ENCODE measurements at regions not wholly inside any gene's neighbourhood (a gene's known extent, or its start where the extent isn't known, plus 50 kb on each side); places are given as distances from the start of the nearest gene placed in this dataset.

DNA sequence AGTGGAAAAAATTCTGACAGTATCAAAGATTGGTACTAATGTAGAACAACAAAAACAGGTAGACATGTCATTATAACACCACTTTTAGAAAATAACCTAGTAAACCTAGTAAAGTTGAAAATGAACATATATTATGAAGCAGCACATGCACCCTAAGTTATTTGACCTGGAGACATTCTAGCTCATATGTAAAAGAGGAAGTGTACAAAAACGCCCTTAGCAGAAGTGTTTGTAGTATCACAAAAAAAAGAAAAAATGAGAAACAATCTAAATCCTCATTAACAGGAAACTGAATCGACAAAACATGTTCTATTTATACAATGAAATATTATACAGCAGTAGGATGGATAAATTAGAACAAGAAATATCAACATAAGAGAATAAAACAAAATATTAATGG is 318.9 kb upstream of the PPP1R2C start:
- no peak for DNase-seq (ENCODE audit: low read depth, low spot score)
- TF ChIP-seq SUZ12 (IDR thresholded peaks at IDR 0.05; ENCODE audit: extremely low read depth, insufficient read depth, insufficient read length) (no peak), YY1 (IDR thresholded peaks at IDR 0.05; ENCODE audit: insufficient read depth, insufficient read length) (no peak), ZNF274 (IDR thresholded peaks at IDR 0.05; ENCODE audit: low read depth, low read length) (no peak)
- Histone ChIP-seq H3K4me1 (ENCODE audit: insufficient read depth, insufficient read length) (no peaks in the 10 kb centered on the region), H3K27me3 (ENCODE audit: insufficient read depth, insufficient read length) (no peaks in the 10 kb centered on the region), H3K4me3 (ENCODE audit: insufficient read length, low read depth) (no peak overlapping the region), H3K9me3 (ENCODE audit: insufficient read depth, low read length) (no peaks in the 10 kb centered on the region), H3K36me3 (ENCODE audit: insufficient read depth, insufficient read length, low read length) (no peaks in the 10 kb centered on the region), H3K9ac (ENCODE audit: insufficient read length, low read depth) (no peak overlapping the region)

GRCh38 chrX:43106009-43106408 is 328.0 kb upstream of the PPP1R2C start:
- Histone ChIP-seq H3K27me3 (ENCODE audit: insufficient read depth, insufficient read length) (no peaks in the 10 kb centered on the region), H3K9me3 (ENCODE audit: insufficient read depth, low read length) (no peaks in the 10 kb centered on the region), H3K4me3 (ENCODE audit: insufficient read length, low read depth) (no peak overlapping the region), H3K4me1 (ENCODE audit: insufficient read depth, insufficient read length) (no peaks in the 10 kb centered on the region), H3K36me3 (ENCODE audit: insufficient read depth, insufficient read length, low read length) (no peaks in the 10 kb centered on the region), H3K9ac (ENCODE audit: insufficient read length, low read depth) (no peak overlapping the region)
- no peak for TF ChIP-seq SUZ12 (IDR thresholded peaks at IDR 0.05; ENCODE audit: extremely low read depth, insufficient read depth, insufficient read length)
- no peak for TF ChIP-seq ZNF274 (IDR thresholded peaks at IDR 0.05; ENCODE audit: low read depth, low read length)
- TF ChIP-seq YY1 (IDR thresholded peaks at IDR 0.05; ENCODE audit: insufficient read depth, insufficient read length) = no peak
- DNase-seq (ENCODE audit: low read depth, low spot score) = no peak

GRCh38 chrX:43108828-43109227 is 330.9 kb upstream of the PPP1R2C start:
- H3K9me3 ChIP-seq (ENCODE audit: insufficient read depth, low read length) = no peaks in the 10 kb centered on the region
- no peak overlapping the region for H3K9ac ChIP-seq (ENCODE audit: insufficient read length, low read depth)
- TF ChIP-seq YY1 (IDR thresholded peaks at IDR 0.05; ENCODE audit: insufficient read depth, insufficient read length) (no peak), ZNF274 (IDR thresholded peaks at IDR 0.05; ENCODE audit: low read depth, low read length) (no peak), SUZ12 (IDR thresholded peaks at IDR 0.05; ENCODE audit: extremely low read depth, insufficient read depth, insufficient read length) (no peak)
- DNase-seq (ENCODE audit: low read depth, low spot score) = no peak
- H3K4me3 ChIP-seq (ENCODE audit: insufficient read length, low read depth) = no peak overlapping the region
- no peaks in the 10 kb centered on the region for H3K4me1 ChIP-seq (ENCODE audit: insufficient read depth, insufficient read length)
- no peaks in the 10 kb centered on the region for H3K27me3 ChIP-seq (ENCODE audit: insufficient read depth, insufficient read length)
- no peaks in the 10 kb centered on the region for H3K36me3 ChIP-seq (ENCODE audit: insufficient read depth, insufficient read length, low read length)

- Histone ChIP-seq H3K9me3 (ENCODE audit: insufficient read depth, low read length) (no peaks in the 10 kb centered on the region), H3K9ac (ENCODE audit: insufficient read length, low read depth) (no peak overlapping the region), H3K4me3 (ENCODE audit: insufficient read length, low read depth) (no peak overlapping the region), H3K4me1 (ENCODE audit: insufficient read depth, insufficient read length) (no peaks in the 10 kb centered on the region), H3K27me3 (ENCODE audit: insufficient read depth, insufficient read length) (no peaks in the 10 kb centered on the region), H3K36me3 (ENCODE audit: insufficient read depth, insufficient read length, low read length) (no peaks in the 10 kb centered on the region)
- DNase-seq (ENCODE audit: low read depth, low spot score) = no peak
- TF ChIP-seq ZNF274 (IDR thresholded peaks at IDR 0.05; ENCODE audit: low read depth, low read length) = no peak
- TF ChIP-seq YY1 (IDR thresholded peaks at IDR 0.05; ENCODE audit: insufficient read depth, insufficient read length) = no peak
- TF ChIP-seq SUZ12 (IDR thresholded peaks at IDR 0.05; ENCODE audit: extremely low read depth, insufficient read depth, insufficient read length) = no peak
These were observed 343.7 kb upstream of the PPP1R2C start for GRCh38 chrX:43121637-43122036.

DNA sequence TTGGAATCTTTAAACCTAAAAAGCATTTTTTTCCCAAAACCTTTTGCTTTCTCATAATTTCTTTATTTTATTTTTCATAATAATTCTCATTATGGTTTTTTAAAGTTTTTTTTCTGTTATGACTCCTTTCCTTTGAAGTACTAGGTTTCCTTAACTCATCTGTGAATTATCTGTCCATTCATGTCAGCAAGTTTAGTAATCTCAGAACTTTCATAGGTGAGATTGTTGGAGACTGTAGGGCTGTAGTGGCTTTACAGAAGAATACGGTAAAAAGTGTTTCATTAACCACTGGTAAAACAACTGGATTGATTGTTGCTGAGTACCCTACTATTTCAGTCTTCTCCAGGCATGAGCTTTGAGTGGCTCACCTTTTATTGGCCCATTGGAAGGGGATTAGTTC is 361.7 kb upstream of the PPP1R2C start:
- Histone ChIP-seq H3K27me3 (ENCODE audit: insufficient read depth, insufficient read length) (no peaks in the 10 kb centered on the region), H3K9me3 (ENCODE audit: insufficient read depth, low read length) (no peaks in the 10 kb centered on the region), H3K36me3 (ENCODE audit: insufficient read depth, insufficient read length, low read length) (no peaks in the 10 kb centered on the region), H3K4me1 (ENCODE audit: insufficient read depth, insufficient read length) (no peaks in the 10 kb centered on the region), H3K4me3 (ENCODE audit: insufficient read length, low read depth) (no peak overlapping the region), H3K9ac (ENCODE audit: insufficient read length, low read depth) (no peak overlapping the region)
- no peak for DNase-seq (ENCODE audit: low read depth, low spot score)
- TF ChIP-seq YY1 (IDR thresholded peaks at IDR 0.05; ENCODE audit: insufficient read depth, insufficient read length) = no peak

DNA sequence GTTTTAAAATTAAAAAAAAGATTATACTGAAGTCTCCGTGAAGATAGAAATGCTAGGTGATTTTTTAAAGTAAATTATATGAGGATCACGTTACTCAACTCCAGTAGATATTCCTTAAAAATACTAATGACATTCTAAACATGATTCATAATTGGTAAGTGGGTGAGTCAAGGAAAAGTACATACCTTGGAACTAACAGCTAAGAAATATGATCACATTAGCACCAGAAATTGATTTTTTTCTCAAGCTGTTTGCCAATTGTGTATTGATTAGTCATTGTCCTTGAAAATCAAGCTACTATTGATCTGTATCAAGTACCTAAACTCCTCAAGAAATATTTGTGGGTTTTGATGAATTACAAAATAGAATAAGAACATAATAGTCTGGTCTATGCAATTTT is 362.6 kb upstream of the PPP1R2C start:
- Histone ChIP-seq H3K4me3 (ENCODE audit: insufficient read length, low read depth) (no peak overlapping the region), H3K9me3 (ENCODE audit: insufficient read depth, low read length) (no peaks in the 10 kb centered on the region), H3K36me3 (ENCODE audit: insufficient read depth, insufficient read length, low read length) (no peaks in the 10 kb centered on the region), H3K27me3 (ENCODE audit: insufficient read depth, insufficient read length) (no peaks in the 10 kb centered on the region), H3K4me1 (ENCODE audit: insufficient read depth, insufficient read length) (no peaks in the 10 kb centered on the region), H3K9ac (ENCODE audit: insufficient read length, low read depth) (no peak overlapping the region)
- TF ChIP-seq SUZ12 (IDR thresholded peaks at IDR 0.05; ENCODE audit: extremely low read depth, insufficient read depth, insufficient read length) (no peak), YY1 (IDR thresholded peaks at IDR 0.05; ENCODE audit: insufficient read depth, insufficient read length) (no peak), ZNF274 (IDR thresholded peaks at IDR 0.05; ENCODE audit: low read depth, low read length) (no peak)
- DNase-seq (ENCODE audit: low read depth, low spot score) = no peak

DNA sequence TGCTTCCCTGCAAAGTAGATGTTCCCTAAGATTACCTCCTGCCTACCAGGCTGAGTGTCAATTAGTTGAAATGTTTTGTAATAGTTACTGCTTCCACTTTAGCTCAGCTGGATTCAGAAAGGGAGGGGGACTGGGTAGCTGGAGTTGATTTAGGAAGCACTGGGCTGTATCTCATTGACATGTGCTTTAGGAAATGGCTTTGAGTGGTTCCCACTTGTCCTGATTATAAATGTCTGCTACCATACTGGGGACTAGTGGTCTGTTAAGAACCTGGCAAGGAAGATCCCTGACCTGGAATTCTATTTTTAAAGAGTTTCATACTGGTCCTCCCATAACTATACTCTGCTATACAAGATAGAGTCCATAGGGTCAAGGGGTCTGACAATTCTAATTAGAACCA is 363.9 kb upstream of the PPP1R2C start:
- Histone ChIP-seq H3K4me1 (ENCODE audit: insufficient read depth, insufficient read length) (no peaks in the 10 kb centered on the region), H3K4me3 (ENCODE audit: insufficient read length, low read depth) (no peak overlapping the region), H3K27me3 (ENCODE audit: insufficient read depth, insufficient read length) (no peaks in the 10 kb centered on the region), H3K36me3 (ENCODE audit: insufficient read depth, insufficient read length, low read length) (no peaks in the 10 kb centered on the region), H3K9me3 (ENCODE audit: insufficient read depth, low read length) (no peaks in the 10 kb centered on the region), H3K9ac (ENCODE audit: insufficient read length, low read depth) (no peak overlapping the region)
- no peak for DNase-seq (ENCODE audit: low read depth, low spot score)
- no peak for TF ChIP-seq SUZ12 (IDR thresholded peaks at IDR 0.05; ENCODE audit: extremely low read depth, insufficient read depth, insufficient read length)
- no peak for TF ChIP-seq ZNF274 (IDR thresholded peaks at IDR 0.05; ENCODE audit: low read depth, low read length)
- TF ChIP-seq YY1 (IDR thresholded peaks at IDR 0.05; ENCODE audit: insufficient read depth, insufficient read length) = no peak

DNA sequence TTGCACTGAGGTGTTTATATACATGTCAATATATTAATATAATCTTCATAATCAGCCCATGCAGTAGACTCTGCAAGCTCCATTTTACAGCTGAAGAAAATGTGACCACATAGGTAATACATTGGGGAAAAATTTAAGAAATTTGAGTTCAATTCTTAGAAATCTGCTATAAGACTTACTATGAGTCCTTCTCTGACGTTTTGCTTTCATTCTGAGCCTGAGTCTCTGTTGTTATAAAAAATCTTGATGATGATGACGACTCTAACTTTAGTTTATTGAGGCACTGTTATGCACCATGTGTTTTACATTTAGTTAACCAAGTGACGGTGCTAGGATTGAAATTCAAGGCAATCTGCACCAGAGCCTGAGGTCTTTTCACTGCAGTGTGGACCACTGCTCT is 370.3 kb upstream of the PPP1R2C start:
- Histone ChIP-seq H3K4me3 (ENCODE audit: insufficient read length, low read depth) (no peak overlapping the region), H3K36me3 (ENCODE audit: insufficient read depth, insufficient read length, low read length) (no peaks in the 10 kb centered on the region), H3K9me3 (ENCODE audit: insufficient read depth, low read length) (no peaks in the 10 kb centered on the region), H3K27me3 (ENCODE audit: insufficient read depth, insufficient read length) (no peaks in the 10 kb centered on the region), H3K9ac (ENCODE audit: insufficient read length, low read depth) (no peak overlapping the region), H3K4me1 (ENCODE audit: insufficient read depth, insufficient read length) (no peaks in the 10 kb centered on the region)
- TF ChIP-seq SUZ12 (IDR thresholded peaks at IDR 0.05; ENCODE audit: extremely low read depth, insufficient read depth, insufficient read length) (no peak), YY1 (IDR thresholded peaks at IDR 0.05; ENCODE audit: insufficient read depth, insufficient read length) (no peak), ZNF274 (IDR thresholded peaks at IDR 0.05; ENCODE audit: low read depth, low read length) (no peak)
- no peak for DNase-seq (ENCODE audit: low read depth, low spot score)

Data from NT2/D1 (cell line).